HG03354 (cell line): ENCODE measurements at regions not wholly inside any gene's neighbourhood (a gene's known extent, or its start where the extent isn't known, plus 50 kb on each side); places are given as distances from the start of the nearest gene placed in this dataset.
"Not testable (repeated sequence)": the region's sequence is repeated elsewhere in the genome, so short reads cannot be mapped to it uniquely, and the experiment has no call there.

Experiments
- ATAC-seq: cut with Tn5 transposase; IDR thresholded peaks from one replicate; pipeline ENCODE4 v1.9.1; 2021; ENCODE audit warnings: mild to moderate bottlenecking; ENCODE audit not compliant: unreplicated experiment, poor library complexity, severe bottlenecking

GRCh38 chr14:106511006-106511799 is 984.8 kb downstream of the TMEM121 start:
- no peak for ATAC-seq

- no peak for ATAC-seq
These were observed 985.4 kb downstream of the TMEM121 start for GRCh38 chr14:106511800-106512198.

GRCh38 chr14:106513302-106513701 is 986.9 kb downstream of the TMEM121 start:
- ATAC-seq, result no peak

GRCh38 chr14:106518054-106518943 is 991.9 kb downstream of the TMEM121 start:
- ATAC-seq, result no peak

GRCh38 chr14:106522118-106522517 is 995.7 kb downstream of the TMEM121 start:
- ATAC-seq, result not testable (repeated sequence)

- no peak for ATAC-seq
These were observed 996.6 kb downstream of the TMEM121 start for GRCh38 chr14:106522990-106523389.

GRCh38 chr14:106528717-106529116 is 1002.3 kb downstream of the TMEM121 start:
- ATAC-seq, result no peak

GRCh38 chr14:106530031-106530422 is 1003.6 kb downstream of the TMEM121 start:
- ATAC-seq, result no peak

GRCh38 chr14:106530423-106531107 is 1004.2 kb downstream of the TMEM121 start:
- ATAC-seq, result peak; percentile 84

GRCh38 chr14:106537597-106537996 is 1011.2 kb downstream of the TMEM121 start:
- not testable (repeated sequence) for ATAC-seq

GRCh38 chr14:106538201-106538600 is 1011.8 kb downstream of the TMEM121 start:
- no peak for ATAC-seq

GRCh38 chr14:106547735-106548434 is 1021.5 kb downstream of the TMEM121 start:
- no peak for ATAC-seq

- ATAC-seq, result no peak
These were observed 1022.7 kb downstream of the TMEM121 start for GRCh38 chr14:106549064-106549463.

GRCh38 chr14:106551265-106551664 is 1024.9 kb downstream of the TMEM121 start:
- ATAC-seq, result no peak

- ATAC-seq, result not testable (repeated sequence)
These were observed 1029.8 kb downstream of the TMEM121 start for GRCh38 chr14:106556211-106556610.

- ATAC-seq, result no peak
These were observed 1030.4 kb downstream of the TMEM121 start for GRCh38 chr14:106556665-106557289.

- ATAC-seq, result no peak
These were observed 1036.1 kb downstream of the TMEM121 start for GRCh38 chr14:106562451-106562850.

GRCh38 chr14:106564058-106564643 is 1037.8 kb downstream of the TMEM121 start:
- ATAC-seq, result no peak

GRCh38 chr14:106578481-106578880 is 1052.1 kb downstream of the TMEM121 start:
- ATAC-seq, result no peak
